GM18868 (cell line): ENCODE measurements at regions not wholly inside any gene's neighbourhood (a gene's known extent, or its start where the extent isn't known, plus 50 kb on each side); places are given as distances from the start of the nearest gene placed in this dataset.

ENCODE experiments used
- ATAC-seq: cut with Tn5 transposase; IDR thresholded peaks from one replicate; pipeline ENCODE4 v1.9.1; 2021; ENCODE audit warnings: mild to moderate bottlenecking, moderate library complexity; ENCODE audit not compliant: unreplicated experiment

DNA sequence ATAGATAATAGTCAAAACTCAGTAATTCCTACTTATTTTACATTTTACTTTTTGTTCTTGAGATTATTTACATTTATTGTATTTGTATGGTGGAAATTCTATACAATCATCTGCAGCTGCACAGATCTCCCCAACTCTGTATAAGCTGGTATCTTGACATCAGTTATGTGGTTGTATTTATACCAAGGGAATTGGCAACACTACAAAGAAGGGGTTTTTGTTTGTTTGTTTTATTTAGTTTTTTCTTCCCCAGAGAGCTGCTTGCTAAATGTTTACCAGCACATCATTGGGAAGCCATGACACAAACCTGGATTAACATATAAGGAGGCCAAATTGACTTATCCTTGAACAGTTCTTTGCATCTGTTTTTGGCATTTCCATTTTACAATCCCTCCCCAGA, 389.2 kb upstream of the KCNMB2 start:
- no peak for ATAC-seq

DNA sequence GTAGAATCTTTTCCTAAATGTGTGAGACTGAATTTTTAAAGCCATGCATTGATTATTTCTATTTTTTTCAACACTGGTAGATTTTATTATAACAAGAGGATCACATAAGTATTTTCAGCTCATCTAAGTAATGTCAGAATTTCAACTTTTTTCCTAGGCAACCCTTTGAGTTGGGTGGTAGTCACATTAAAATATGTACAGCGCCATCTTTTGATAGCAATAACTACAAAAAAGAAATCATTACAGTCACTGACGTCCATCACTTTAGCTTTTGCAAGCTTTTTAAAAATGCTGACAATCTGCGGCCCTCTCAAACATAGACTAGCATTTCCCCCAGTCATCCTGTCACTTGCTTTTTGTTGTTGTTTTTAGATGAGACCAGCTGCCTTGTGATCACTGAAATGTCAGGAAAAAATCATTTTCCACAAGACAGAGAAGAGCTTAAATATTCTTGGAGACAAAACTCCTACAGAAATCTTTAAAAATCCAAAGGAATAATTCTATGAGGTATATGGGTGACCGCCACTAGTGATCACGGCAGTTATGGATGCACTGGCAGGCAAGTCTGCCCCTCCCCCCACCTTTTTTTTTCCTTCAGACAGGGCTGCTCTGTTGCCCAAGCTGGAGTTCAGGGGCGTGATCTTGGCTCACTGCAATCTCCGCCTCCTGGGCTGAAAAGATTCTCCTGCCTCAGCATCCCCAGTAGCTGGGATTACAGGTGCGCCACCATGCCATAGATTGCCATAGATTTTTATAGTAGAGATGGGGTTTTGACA, 384.0 kb upstream of the KCNMB2 start:
- ATAC-seq: no peak

DNA sequence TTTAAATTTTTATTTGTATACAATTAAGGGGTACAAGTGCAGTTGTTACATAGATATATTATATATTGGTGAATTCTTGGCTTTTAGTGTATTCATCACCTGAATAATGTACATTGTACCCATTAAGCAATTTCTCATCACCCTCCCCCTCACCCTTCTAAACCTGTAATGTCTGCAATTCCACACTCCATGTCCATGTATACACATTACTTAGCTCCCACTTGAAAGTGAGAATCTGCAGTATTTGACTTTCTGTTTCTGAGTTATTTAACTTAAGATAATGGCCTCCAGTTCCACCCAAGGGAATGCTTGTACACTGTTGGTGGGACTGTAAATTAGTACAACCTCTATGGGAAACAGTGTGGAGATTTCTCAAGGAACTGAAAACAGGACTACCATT, 383.2 kb upstream of the KCNMB2 start:
- ATAC-seq: no peak

DNA sequence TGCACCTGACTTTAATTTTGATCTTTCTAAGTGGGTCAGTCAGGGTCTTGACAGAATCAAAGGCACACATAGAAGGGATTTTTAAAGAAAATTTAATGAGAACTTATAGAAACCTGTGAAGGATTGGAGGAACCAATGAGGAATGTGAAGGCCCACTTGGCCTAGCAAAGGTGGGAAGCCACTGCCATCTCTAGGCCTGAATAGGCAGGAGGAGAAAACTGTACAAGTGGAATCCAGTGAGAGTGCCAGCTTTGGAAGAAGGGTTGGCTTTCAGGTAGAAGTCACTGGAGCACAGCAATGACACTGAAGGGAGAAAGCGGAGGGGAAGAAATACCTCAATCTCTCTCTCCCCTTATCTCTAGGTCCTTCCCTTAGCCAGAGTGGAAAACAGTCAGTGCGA, 380.7 kb upstream of the KCNMB2 start:
- no peak for ATAC-seq

DNA sequence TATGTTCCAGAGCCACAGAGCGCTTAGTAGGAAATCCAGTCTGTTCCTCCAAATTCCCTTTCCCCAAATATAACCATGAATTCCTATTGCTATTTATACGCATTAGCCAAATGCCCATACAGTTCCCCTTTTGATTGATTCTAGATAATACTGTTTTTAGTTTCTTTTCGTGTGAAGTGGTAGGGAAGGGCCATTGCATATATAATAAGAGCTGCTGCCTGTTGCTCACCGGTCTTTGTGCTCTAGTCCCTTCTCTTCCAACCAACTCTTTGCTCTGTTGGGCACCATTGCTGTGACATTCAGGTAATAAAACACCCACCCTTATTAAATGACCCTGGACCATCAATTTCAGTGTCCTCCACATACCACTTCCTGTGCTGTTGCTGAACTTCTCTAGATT, 379.9 kb upstream of the KCNMB2 start:
- ATAC-seq: no peak

DNA sequence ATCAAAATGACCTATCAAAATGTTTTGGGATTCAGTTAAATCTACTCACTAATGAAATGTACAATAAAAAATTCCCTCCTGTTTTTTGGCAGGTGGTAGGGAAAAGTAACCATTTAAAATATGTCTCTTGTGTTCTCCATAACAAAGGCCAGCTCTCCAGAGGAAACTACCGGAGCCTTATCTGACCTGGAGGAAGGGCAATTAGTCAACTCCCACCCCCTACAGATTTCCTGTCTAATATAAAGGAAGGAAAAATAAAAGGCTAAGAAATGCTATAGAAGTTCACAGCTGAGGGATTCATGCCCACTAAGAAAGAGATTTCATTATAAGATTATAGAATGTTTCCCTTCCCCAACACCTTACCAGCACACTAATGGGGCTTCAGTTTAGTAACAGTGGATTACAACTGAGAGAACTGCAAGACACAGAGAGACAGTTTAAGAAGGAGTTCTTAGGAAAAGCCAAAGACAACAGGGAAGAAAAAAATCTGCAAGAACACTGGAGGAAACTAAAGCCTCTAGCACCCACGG, 376.5 kb upstream of the KCNMB2 start:
- ATAC-seq: no peak

DNA sequence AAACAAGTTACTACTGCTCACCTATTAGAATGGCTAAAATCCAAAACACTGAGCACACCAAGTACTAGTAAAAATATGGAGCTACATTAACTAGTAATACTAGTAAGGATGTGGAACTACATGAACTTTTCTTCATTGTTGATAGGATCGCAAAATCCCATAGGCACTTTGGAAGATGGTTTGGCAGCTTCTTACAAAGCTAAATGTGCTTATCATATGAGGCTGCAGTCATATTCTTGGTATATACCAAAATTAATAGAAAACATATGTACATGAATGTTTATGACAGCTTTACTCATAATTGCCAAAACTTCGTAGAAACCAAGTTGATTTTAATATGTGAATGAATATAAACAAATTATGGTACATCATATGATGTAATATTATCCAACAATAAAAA, 366.8 kb upstream of the KCNMB2 start:
- ATAC-seq: no peak

DNA sequence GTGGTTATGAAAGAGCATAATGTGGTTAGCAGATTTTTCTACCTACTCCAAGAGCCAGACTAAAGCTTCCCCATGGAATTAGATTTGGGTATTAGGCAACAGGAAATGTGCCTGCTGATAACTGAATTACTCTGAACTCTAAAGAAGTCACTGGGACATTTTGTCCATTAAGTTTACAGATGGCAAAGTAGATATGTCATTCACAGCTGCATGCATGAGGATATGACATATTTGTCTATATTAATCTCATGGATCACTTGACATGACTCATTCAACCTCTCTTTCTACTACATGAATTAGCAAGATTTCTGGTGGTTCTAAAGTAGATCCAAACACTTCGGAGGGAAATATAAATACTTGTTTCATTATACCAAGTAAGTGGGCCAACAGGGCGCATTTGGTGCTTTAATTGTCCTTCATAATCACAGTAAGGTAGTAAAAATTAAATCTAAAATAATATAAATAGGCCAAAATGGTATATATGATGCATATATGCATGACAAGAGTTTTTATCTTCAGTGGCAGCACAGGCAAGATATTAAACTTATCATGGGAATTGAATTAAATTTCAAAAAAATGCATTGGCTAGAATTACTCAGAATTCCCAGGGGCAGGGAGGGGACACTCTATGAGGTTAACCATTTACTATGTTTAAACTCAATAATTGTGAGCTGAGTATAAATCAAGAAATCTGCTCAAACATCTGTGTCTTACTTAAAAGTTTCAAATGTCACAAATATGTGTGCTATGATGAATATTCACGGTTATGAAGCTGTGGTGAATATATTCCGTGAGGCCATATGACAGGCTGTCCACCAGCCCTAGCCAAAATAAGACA, 365.3 kb upstream of the KCNMB2 start:
- ATAC-seq: no peak

DNA sequence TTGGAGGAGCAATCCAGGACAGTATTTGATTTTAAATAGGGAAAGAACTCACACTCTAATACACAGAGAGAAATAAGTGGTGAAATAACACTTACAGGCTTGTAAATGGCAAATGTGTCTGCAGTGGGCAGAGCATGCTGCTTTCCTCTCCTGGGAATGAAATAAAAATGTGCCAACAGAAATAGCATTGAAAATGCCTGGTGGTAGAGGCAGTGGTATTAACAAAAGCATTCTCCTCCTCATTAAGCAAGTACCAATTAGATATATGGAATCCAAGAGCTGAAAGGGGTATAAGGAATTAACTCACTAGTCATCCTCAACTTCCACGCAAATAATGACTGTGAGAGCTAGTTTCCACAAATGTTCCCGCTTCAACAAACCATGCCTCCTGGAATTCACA, 364.1 kb upstream of the KCNMB2 start:
- ATAC-seq: no peak

DNA sequence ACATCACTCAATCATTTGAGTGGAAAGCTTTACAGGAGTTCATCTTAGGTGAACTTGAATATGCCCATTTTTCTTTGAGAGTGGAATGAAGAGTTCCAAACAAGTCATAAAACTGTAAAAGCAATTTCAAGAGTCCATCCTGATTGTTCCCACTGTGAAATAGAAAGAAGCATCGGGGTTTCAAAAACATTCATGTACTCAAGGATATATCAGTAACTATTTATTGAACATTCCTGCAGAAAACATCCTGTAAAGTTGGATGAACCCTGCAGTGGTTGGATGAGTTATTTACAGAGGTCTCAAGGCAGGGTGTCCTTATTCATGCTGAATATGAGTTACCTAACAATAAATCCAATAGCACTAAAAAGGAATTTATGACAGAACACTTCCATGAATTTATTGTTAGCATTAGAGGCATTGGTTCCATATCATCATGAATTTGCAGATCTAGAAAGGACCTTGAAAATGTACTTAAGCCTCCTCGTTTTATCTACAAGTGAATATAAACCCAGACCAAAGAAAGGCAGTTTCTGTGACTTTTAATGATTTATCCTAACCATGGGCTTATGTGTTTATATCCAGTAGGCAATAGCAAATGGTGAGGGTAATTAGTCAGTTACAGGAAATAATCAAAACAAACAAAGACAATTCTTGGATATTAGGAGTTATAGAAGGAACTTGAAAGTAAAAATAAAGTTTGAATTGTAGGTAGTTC, 361.9 kb upstream of the KCNMB2 start:
- ATAC-seq: no peak

DNA sequence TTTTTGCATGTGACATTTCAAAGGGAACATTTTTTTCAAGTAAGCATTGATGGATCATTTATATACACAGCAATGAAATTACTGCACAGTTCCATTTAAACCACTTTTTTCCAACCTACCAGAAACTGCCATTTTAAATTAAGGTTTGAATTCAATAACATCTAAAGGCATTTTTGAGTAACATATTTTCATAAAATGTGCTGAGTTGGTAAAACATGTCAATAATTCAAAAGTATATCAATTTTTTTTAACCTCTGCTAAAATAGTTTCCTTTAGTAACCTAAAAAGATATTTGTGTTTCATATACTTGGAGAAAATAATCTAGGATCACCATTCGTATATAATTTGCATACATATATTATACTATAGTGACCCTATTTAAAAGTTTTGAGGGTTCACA, 355.1 kb upstream of the KCNMB2 start:
- ATAC-seq: no peak

DNA sequence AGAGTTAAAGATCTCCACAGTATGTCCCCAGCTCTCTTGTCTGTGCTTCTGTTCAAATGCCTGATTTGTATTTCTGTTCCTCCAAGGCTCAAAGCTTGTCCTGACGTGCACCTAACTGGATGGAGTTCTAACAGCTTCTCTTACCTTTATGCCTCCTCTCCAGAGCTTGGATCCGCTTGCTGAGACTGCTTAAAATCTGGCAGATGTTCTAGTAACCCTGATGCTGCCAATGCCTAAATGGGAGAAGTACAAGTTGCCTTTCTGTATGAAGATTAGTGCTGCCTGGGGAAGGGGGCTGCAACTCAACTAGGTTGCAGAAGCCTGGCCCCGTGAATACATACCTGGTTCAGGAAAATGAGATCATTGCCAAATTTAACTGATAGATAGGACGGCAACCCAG, 354.5 kb upstream of the KCNMB2 start:
- ATAC-seq: no peak

DNA sequence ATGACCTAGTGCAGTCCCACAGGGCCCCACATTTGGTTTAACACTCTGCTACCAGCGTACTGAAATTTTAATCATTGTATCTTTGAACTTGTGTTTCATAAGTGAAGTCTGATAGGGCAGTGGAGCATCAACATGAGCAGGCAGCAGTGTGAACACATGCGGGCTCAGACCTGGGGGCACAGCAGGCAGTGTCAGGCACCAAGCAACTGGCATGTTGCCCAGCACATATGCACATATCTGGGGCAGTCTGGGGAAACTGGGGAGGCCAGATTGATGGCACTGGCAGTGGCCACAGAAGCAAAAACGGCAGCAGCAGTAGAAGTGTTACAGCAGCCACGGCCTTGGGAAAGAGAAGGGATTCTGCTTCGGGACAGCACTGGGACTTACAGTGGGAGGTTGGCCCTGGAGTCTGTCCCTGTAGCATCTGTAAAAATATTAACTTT, 353.9 kb upstream of the KCNMB2 start:
- no peak for ATAC-seq

DNA sequence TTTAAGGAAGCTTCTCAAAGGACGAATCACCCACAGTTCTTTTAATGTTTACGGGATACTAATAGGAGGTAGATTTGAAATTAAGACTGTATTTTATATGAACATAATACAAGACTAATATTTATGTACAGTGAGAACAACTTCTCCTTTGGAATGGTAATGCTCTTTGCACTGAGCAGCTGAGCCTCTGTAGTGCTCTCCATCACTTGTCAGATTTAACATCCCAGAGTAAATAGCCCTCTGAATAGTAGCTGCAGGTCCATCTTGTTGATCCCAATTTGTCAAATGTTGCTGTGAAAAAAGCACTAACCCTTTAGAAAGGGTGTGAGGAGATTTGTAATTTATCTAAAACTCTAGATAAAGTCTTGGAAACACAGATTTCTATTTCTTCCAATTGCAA, 351.4 kb upstream of the KCNMB2 start:
- ATAC-seq: no peak

DNA sequence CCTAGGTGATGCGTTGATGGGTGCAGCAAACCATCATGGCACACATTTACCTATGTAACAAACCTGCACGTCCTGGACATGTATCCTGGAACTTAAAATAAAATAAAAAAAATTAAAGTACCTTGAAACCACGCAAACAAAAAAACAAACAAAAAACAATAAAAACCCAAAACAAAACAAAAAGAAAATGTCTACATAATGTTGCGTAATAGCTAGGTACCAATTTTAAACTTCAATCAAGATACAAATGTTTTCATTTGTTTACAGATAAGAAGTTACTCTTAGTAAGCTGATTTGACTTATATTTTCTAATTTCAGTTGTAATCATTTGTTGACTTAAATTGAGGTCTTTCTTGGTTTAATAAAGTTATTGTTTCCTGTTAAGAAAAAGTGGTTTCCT, 349.6 kb upstream of the KCNMB2 start:
- no peak for ATAC-seq

DNA sequence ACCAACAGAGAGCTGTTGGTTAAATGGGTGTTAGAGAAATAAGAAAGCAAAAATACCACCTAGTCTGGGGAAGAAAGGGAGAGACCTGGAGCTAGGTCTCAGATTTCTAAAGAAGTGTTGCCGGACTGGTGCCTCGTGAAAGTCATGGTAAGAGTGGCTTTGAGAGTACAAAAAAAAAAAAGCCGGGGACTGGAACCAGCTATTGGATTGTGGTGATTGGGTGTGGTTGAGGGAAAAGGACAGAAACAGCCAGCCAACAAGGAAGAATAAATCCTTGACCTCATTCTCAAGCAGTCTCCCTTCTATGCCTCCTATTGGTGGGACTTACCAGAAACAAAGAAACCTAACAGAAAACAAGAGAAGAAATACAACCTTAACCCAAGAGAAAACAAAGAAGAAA, 346.4 kb upstream of the KCNMB2 start:
- no peak for ATAC-seq

DNA sequence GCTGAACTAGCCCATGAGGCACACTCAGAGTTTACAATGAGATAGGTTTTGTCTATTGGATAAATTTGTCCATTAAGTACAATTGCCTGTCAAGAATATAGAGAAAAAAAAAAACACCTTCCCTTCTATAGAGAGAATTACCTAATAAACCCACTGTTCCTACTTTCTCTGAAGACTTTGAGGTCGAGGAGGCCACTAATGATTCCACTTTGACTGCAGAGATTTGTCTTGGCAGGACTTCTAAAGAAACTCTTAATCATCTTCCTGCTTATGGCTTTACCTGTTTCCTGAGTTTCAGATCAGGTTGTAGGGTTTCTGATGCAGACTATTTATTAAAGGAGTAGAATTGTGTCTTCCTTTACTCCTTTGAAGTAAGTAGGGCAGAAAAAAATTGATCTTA, 342.4 kb upstream of the KCNMB2 start:
- ATAC-seq: no peak

DNA sequence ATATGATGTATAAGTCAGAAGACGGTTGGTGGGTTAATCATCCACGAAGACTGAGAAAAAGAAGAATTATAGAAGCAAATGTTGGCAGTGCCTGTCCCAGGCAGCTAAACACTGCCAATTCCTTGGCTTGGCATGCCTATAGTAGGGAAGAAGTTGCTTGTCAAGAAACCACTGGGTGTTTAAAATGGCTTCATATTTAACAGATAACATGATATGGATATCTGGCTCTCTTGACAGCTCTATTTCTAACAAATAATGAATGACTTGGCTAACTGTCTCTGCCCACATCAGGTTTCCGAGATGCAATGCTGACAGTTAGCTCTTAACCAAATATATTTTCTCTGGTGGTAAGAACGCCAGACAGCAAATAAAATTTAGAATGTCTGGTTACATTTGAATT, 341.7 kb upstream of the KCNMB2 start:
- no peak for ATAC-seq

DNA sequence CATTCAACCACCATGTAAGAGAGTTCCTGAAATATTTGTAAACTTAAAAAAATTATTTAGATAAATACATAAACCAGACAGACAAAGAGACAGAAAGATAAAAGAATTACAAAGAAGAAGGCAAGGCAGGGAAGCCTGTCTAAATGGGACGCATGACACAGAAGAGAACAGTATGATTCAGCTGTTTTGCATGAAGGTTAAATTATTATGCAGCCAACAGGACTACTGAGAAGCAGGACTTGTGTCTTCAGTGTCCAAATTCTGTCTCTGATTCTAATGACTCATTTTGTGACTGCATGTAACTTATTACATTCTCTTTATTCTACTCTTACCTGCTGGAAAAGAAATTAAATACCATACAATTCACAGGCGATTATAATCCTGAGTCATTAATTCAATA, 340.4 kb upstream of the KCNMB2 start:
- no peak for ATAC-seq

DNA sequence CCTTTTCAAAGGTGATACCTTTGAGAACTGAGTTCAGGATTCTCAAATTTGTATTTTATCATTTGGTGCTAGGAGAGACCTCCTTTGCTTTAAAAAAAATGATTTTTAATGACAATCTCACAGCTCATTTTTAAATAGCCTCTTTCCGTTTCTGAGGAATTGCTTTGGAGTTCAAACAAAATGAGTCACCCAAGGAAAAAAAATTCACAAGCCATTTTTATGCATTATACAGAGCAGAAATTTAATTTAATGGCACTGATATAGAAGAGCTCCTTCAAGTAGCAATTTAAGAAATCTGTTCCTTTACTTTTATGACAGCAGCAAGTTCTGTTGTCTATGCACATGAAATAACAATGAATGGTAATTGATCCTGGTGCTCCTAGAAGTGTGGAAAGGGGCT, 337.9 kb upstream of the KCNMB2 start:
- no peak for ATAC-seq

DNA sequence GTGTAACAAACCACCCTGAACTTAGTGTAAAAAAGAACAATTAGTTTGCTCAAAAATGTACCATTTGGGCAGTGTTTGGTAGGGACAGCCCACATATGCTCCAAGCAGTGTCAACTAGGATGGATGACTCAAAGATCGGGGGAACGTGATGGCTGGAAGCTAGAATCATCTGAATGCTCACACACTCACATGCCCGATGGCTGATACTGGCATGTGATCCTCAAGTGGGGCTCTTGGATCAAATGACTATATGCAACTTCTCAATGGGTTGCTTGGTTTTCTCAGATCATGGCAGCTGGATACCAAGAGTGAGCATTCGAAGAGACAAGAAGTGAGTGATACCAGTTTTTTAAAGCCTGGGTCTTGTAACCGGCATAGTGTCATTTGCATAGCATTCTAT, 335.9 kb upstream of the KCNMB2 start:
- ATAC-seq: no peak

DNA sequence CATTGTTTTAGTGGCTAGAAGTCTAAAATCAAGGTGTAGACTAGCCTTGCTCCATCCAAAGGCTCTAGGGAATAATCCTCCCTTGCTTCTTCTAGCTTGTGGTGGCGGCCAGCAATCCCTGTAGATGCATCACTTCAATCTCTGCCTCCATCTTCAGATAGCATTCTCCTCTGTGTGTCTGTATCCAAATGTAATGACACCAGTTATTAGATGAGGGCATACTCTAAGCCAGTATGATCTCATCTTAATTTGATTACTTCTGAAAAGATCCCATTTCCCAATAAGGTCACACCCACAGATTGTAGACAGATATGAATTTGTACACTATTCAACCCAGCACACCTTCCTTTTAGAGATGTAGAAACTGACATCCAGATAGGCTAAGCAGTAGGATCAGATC, 334.5 kb upstream of the KCNMB2 start:
- no peak for ATAC-seq
